ENCODE measurements at regions not wholly inside any gene's neighbourhood (a gene's known extent, or its start where the extent isn't known, plus 50 kb on each side); places are given as distances from the start of the nearest gene placed in this dataset.

GRCh38 chr2:215622837-215623236 is 187.0 kb upstream of the FN1 start:
- TF ChIP-seq, protein P1, sequence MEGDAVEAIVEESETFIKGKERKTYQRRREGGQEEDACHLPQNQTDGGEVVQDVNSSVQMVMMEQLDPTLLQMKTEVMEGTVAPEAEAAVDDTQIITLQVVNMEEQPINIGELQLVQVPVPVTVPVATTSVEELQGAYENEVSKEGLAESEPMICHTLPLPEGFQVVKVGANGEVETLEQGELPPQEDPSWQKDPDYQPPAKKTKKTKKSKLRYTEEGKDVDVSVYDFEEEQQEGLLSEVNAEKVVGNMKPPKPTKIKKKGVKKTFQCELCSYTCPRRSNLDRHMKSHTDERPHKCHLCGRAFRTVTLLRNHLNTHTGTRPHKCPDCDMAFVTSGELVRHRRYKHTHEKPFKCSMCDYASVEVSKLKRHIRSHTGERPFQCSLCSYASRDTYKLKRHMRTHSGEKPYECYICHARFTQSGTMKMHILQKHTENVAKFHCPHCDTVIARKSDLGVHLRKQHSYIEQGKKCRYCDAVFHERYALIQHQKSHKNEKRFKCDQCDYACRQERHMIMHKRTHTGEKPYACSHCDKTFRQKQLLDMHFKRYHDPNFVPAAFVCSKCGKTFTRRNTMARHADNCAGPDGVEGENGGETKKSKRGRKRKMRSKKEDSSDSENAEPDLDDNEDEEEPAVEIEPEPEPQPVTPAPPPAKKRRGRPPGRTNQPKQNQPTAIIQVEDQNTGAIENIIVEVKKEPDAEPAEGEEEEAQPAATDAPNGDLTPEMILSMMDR (conservative IDR thresholded peaks at IDR 0.05; ENCODE audit: low read length), result no peak
- TF ChIP-seq EZH2phosphoT487 (IDR thresholded peaks at IDR 0.05; ENCODE audit: borderline replicate concordance), result no peak
